ENCODE measurements at regions not wholly inside any gene's neighbourhood (a gene's known extent, or its start where the extent isn't known, plus 50 kb on each side); places are given as distances from the start of the nearest gene placed in this dataset.
A peak's percentile ranks its signal among the peaks of the same experiment; 100 is the strongest.

- H3K27me3 ChIP-seq (replicated peaks in 1 of 4; ENCODE audit: control insufficient read depth in 3 of 4, extremely low read depth in 1 of 4, insufficient read depth in 3 of 4, low read length in 3 of 4), result no peaks in the 10 kb centered on the region
- FAIRE-seq (no peak), DNase-seq (ENCODE audit: low read depth in 1 of 2, low spot score in 2 of 2) (no peak)
- H3K14ac ChIP-seq (ENCODE audit: insufficient read length), result no peak overlapping the region
- H2AFZ ChIP-seq (ENCODE audit: low read length), result peak overlapping the region; percentile 44; the same call in 1 of the 2 replicates
- no peak overlapping the region for H3K4ac ChIP-seq (replicated peaks; ENCODE audit: insufficient read length, low read depth, low read length)
- no peaks in the 10 kb centered on the region for H3K4me1 ChIP-seq (replicated peaks in 1 of 4; ENCODE audit: control insufficient read depth in 3 of 4, insufficient read depth in 4 of 4, low read length in 3 of 4)
- H3K56ac ChIP-seq (replicated peaks; ENCODE audit: insufficient read length, low read depth, low read length), result no peak overlapping the region
- no peak for TF ChIP-seq HDAC2 (IDR thresholded peaks at IDR 0.05; ENCODE audit: borderline replicate concordance in 1 of 2, low read depth in 2 of 2, low read length in 2 of 2)
- TF ChIP-seq, protein P1, sequence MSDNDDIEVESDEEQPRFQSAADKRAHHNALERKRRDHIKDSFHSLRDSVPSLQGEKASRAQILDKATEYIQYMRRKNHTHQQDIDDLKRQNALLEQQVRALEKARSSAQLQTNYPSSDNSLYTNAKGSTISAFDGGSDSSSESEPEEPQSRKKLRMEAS (IDR thresholded peaks at IDR 0.05), result no peak
- no peak for TF ChIP-seq SIRT6 (IDR thresholded peaks at IDR 0.05; ENCODE audit: low read length)
- TF ChIP-seq ZNF274 (IDR thresholded peaks at IDR 0.05; ENCODE audit: borderline replicate concordance, extremely low read depth, low read length), result no peak
- TF ChIP-seq RXRA (IDR thresholded peaks at IDR 0.05; ENCODE audit: insufficient read depth, low read depth, low read length), result no peak
- TF ChIP-seq PHF8 (conservative IDR thresholded peaks at IDR 0.05; ENCODE audit: low read depth, low read length), result no peak
- no peak for TF ChIP-seq CHD2 (IDR thresholded peaks at IDR 0.05; ENCODE audit: low read length)
- H3K9me3 ChIP-seq (ENCODE audit: insufficient read depth in 2 of 2, low read depth in 1 of 2, low read length in 1 of 2), result no peaks in the 10 kb centered on the region
- no peak overlapping the region for H4K5ac ChIP-seq (ENCODE audit: insufficient read length, low read depth, low read length)
- no peak overlapping the region for H2BK12ac ChIP-seq (ENCODE audit: low read depth, low read length)
- H2BK120ac ChIP-seq (replicated peaks; ENCODE audit: low read depth, low read length), result no peak overlapping the region
- H3K9ac ChIP-seq (replicated peaks in 1 of 4; ENCODE audit: extremely low read depth in 1 of 4, low read depth in 3 of 4, low read length in 3 of 4), result no peak overlapping the region
- no peak overlapping the region for H4K8ac ChIP-seq (ENCODE audit: extremely low read depth, insufficient read depth, low read length)
- H3K23me2 ChIP-seq (ENCODE audit: low read depth, low read length), result no peaks in the 10 kb centered on the region
- H3K4me2 ChIP-seq (ENCODE audit: insufficient read depth in 1 of 2, low read depth in 2 of 2, low read length in 2 of 2), result no peak overlapping the region
- POLR2A ChIA-PET (ENCODE audit: partially characterized antibody), result no interaction called here
- no peaks in the 10 kb centered on the region for H4K20me1 ChIP-seq (replicated peaks in 1 of 2; ENCODE audit: control insufficient read depth in 1 of 2, insufficient read depth in 2 of 2, low read length in 2 of 2)
- no peaks in the 10 kb centered on the region for H3K79me2 ChIP-seq (ENCODE audit: control insufficient read depth in 1 of 2, insufficient read depth in 2 of 2, low read length in 2 of 2)
- no peak overlapping the region for H2BK15ac ChIP-seq (ENCODE audit: low read length)
- no peak overlapping the region for H3K23ac ChIP-seq (ENCODE audit: insufficient read length)
- CTCF ChIA-PET (ENCODE audit: partially characterized antibody), result no interaction called here
- no peaks in the 10 kb centered on the region for H3K36me3 ChIP-seq (ENCODE audit: control insufficient read depth in 2 of 4, insufficient read depth in 4 of 4, low read length in 3 of 4)
- H3K18ac ChIP-seq (ENCODE audit: extremely low read depth, low read length), result no peak overlapping the region
- WGBS, 2 experiments (ENCODE audit: extremely low coverage in 1 of 2, insufficient coverage in 1 of 2, insufficient read length in 1 of 2, insufficient replicate concordance in 2 of 2, low coverage in 1 of 2, low lambda C conversion rate in 2 of 2, missing lambda C conversion rate in 1 of 2), result 93% methylated on average over 3 of the region's 3 CpGs; no CpG with 5 or more reads in 1 of the 2 experiments
- no peak overlapping the region for H3K4me3 ChIP-seq (ENCODE audit: extremely low read depth in 1 of 4, insufficient read depth in 2 of 4, low read depth in 3 of 4, low read length in 4 of 4)
- no peak overlapping the region for H3K27ac ChIP-seq (ENCODE audit: low read depth, low read length)
- H2AK5ac ChIP-seq (ENCODE audit: low read depth, low read length), result no peak overlapping the region
- no peak overlapping the region for H2BK5ac ChIP-seq (ENCODE audit: low read depth, low read length)
- H3K79me1 ChIP-seq (ENCODE audit: low read depth, low read length), result no peaks in the 10 kb centered on the region
- H2BK20ac ChIP-seq (ENCODE audit: low read length), result no peak overlapping the region
- no peak overlapping the region for H4K91ac ChIP-seq (replicated peaks; ENCODE audit: insufficient read length, low read length)
These were observed 81.4 kb upstream of the LRATD1 start for GRCh38 chr2:14551069-14551468.

Data from H1 (cell line).